Pons (tissue), 1 donor: ENCODE measurements at regions not wholly inside any gene's neighbourhood (a gene's known extent, or its start where the extent isn't known, plus 50 kb on each side); places are given as distances from the start of the nearest gene placed in this dataset.

Experiments used
- DNase-seq: peaks from one replicate; pipeline ENCODE4 v3.0.0-alpha.2; 2016; ENCODE audit warnings: low spot score

DNA sequence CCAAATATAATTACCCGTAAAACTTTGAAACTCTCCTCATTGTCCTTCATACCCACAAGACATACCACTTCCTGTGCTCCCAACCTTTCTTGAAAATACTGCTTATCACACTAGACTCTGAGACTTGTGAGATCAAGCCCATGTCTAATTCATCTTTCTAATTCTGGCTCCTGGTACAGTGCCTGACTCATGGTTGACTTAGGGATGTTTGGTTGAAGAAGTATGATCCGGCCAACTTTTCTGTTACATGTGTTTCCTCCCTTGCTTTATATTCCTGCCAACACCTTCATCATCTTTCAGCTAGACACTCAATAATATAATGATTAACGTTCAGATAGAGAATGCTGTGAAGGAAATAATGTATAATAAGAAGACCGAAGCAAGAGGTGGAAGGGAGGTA is 58.2 kb downstream of the MEX3B start:
- no peak for DNase-seq

DNA sequence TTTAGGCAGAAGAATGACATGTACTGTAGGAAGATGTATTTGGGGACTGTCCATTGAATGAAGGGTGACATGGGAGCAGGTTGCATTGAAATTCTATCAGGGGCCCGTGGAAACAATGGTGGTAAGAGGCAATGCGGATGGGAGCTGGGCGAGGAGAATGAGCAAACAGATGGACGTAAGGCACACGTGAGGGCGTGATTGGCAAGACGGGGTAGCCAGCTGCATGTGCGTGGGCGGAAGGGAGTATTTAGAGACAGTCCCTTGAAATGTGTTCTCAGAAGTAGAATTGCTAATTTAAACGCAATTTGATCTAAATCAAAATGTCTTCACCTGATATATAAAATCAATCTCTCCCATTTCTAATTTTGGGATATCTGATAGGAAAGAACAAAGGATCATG is 62.3 kb downstream of the MEX3B start:
- no peak for DNase-seq

DNA sequence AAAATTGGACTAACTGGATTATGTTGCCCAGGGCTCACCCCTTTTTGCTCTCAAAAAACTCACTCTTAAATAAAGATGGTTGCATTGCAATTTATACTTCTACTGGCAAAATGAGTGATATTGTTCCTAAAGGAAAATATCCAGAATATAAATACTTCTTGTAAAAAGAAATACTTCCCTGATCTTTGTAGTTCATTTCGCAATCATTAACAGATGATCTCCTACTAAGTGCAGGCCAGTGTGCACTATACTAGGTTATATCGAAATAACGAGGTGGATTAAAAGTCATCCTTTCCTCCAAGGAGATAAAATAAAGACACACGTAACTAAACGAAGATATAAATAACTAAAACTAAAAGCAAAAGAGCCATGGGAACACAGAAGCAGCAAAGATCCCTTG is 63.0 kb downstream of the MEX3B start:
- DNase-seq, result no peak

- DNase-seq, result no peak
These were observed 63.9 kb downstream of the MEX3B start for GRCh38 chr15:81981908-81982307.

GRCh38 chr15:81977464-81977863 is 68.4 kb downstream of the MEX3B start:
- no peak for DNase-seq

- DNase-seq, result no peak
These were observed 77.1 kb downstream of the MEX3B start for GRCh38 chr15:81968691-81969090.

DNA sequence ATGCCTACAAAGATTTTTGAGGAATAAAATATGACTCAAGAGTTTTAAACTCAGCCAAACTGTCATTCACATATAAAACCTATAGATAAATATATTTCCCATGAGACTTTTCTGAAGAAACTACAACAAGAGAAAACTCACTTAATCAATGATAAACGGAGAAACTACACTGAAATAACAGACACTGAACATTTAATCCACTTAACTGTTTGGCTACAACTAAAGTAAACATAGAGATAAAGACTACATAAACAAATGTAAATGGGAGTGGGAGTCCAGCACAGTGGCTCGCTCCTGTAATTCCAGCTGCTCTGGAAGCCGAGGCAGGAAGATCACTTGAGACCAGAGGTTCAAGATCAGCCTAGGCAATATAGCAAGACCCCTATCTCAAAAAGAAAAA is 79.2 kb downstream of the MEX3B start:
- no peak for DNase-seq

GRCh38 chr15:81962482-81962881 is 83.3 kb downstream of the MEX3B start:
- no peak for DNase-seq

DNA sequence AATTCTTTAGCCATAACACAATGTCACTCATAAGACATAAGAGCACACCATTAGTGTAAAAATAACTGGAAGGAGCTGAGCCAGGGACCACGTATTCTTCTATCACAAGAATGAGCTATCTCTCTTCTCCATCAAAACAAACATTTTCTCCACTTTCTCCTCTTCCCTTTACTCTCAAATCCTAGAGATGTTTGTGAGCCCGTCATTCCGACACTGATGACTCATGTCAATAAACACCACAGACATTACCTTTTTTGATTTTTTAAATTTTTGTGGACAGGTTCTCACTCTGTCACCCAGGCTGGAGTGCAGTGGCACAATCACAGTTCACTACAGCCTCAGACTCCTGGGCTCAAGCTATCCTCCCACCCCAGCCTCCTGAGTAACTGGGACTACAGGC is 86.6 kb downstream of the MEX3B start:
- DNase-seq, result no peak

DNA sequence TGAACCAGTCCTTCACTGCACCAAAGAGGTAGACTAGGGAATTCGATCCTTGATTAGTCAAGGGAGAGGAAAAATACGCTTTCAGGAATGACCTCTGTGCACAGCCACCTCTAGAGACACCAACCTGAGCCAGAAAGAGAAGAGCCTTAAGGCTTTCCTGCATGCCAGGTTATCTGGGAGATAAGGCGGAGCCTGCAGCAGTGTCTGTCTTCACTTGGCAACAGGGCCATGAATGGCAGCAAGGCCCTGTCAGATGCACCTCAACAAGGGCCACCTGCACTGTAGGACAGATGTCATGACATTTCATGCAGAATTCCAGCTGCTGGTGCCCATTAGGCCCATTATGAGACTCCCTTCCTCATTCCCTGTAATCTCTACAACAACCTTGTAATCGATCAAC is 88.1 kb downstream of the MEX3B start:
- DNase-seq, result no peak

DNA sequence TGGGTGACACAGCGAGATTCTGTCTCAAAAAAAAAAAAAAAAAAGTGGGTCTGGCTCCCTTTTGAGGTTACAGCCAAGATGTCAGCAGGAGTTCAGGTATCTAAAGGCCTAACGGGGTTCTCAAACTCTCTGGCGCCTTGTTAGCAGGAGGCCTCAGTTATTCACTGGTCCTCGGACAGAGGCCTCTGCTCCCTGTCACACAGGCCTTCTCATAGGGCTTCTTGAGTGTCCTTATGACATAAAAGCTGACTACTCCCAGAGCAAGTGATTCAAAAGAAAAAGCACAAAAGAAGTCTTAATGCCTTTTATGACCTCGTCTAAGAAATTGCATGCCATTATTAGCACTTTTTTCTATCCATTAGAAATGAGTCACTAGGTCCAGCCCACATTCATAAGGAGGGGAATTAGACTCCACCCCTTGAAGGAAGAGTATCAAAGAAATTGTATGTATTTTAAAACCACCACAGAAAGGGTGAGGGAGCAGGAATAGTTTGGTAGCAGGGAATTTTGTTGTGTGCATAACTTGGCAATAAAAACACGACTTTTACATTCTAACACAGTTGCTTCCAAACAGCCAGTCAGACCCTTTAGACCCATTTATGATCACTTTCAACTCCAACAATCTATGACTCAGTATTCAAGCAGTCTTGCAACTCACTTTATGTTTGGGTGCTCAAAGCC is 90.3 kb downstream of the MEX3B start:
- no peak for DNase-seq

DNA sequence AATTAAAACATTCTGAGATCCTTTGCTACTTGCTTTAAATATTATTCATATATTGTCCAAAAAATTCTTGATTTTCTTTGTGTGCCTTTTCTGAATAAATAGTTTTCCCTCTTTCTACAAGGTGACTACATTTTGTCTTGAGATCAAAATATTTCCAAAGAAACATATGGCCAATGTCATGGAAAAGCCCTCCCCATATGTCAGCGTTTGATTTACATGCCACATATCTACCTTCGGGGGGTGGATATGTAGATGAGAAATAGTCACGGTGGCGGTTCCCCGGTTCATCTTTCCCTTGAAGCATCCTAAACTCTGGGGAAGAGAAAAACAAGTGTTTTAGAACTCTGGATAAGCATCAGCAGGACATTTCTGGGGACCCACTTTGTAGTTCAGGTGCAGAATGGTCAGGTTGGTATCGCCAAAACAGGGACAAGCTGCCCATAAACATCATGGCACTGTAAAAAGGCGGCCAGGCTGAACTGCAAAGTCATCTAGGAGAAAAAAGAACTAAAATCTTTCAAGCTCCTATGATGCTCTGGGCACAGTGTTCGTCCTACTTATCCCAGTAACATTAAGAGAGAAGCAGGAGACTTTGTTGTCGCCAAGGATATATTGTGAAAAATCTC is 91.5 kb downstream of the MEX3B start:
- no peak for DNase-seq

DNA sequence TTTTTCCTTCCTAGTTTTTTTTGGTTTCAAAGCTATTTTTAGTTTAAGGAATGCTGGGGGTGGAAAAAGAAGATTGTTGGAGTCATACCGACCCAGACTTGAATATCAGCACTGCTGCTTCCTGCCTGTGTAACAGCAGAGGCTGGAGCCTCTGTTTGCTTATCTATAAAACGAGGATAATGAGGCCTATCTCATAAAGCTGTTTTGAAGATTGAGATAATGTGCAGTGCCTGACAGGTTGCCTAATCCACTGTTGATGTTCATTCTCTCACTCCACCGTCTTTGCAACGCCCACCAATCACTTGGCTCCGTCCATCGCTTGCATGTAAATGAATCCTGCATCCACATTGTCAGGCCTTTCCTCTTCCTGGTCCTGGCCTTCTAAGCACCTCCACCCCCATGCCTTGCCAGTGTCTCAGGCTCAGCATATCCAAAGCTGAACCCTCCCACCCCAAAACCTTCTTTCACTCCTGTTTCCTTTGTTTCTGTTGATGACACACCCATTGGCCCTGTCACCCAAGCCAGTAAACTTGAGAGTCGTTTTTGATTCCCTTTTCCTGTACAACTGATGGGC is 94.9 kb downstream of the MEX3B start:
- no peak for DNase-seq

DNA sequence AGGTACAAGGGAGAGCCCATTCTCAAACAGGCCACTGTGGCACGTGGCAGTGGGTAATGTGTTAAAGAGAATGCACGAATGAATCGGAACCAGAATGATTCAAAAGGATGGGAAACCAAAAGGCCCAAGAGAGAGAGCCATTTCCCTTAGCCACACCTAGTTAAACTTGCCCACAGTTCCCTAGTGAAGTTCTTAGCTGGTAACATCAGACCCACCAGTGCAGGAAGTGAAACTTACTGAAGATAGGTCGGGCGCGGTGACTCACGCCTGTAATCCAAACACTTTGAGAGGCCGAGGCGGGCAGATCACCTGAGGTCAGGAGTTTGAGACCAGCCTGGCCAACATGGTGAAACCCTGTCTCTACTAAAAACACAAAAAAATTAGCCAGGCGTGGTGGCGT is 97.1 kb downstream of the MEX3B start:
- DNase-seq, result no peak

- DNase-seq, result no peak
These were observed 97.6 kb downstream of the MEX3B start for GRCh38 chr15:81948222-81948621.

GRCh38 chr15:81947548-81947947 is 98.3 kb downstream of the MEX3B start:
- no peak for DNase-seq

GRCh38 chr15:81945014-81945615 is 100.7 kb downstream of the MEX3B start:
- no peak for DNase-seq

DNA sequence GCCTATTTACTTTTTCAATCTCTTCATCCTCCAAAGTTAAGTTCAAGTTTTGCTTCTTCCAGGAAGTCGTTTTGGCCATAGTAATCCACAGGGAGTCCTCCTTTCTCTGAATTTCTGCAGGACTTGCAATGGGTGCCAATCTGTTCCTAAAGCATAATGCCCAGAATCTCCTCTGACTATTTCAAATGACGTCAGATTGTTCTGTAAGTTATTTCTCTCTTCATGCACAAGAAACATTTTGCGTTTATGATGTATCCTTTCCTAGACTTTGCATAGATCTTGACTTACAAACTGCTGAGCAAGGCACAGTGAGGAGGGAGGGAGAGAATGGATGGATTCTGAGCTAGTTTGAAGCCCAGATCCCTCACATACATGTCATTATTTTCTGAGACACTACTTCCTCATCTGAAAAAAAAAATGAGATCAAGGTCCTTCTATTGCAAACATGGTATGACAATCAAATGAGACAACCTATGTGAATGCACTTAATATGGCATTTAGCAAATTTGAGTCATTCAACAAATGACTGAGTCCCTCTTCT is 103.1 kb downstream of the MEX3B start:
- no peak for DNase-seq

- DNase-seq, result no peak
These were observed 103.7 kb downstream of the MEX3B start for GRCh38 chr15:81942157-81942556.

GRCh38 chr15:81941479-81941878 is 104.3 kb downstream of the MEX3B start:
- no peak for DNase-seq

DNA sequence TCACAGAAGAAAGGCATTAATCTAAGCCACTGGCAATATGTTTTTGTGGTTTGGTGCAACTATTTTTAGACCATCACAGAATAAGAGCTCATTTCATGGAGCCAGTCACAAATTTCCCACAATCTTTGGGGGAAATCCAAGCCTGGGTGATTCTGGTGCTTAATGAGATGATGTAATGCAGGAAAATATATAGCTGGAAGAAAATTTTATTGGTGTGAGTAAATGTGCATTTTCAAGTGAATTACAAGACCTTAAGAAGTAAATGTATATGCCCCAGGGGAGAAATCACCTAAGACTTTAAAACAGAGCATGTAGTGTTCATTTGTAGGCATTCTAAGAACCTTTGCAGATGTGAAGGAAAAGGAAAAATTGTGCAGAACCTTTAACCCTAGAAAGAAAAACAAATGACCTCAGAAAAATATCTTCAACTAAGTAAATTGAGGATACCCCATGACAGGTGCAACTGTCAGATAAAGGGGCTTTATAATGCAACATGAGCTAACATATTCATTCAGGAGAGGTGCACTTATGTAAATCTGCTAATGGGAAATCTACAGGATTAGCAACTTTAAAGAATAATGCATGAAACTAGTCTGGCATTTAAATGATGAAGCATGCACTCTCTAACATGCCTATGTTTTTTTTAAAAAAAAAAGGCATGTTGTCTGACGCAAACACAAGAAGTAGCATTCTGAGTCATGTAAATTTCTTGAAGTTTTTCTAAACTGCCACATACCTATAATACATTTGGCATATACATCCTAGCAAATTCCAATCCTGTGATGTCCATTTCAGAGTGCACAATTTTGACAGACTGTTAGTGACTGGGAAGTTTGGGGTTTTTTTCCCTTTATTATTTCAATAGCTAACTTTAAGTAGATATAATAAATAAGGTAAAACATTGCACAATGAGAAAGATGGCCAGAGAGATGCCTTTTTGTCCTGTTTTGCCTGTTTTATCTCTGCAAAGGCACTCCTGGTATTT is 105.1 kb downstream of the MEX3B start:
- DNase-seq, result no peak
